HPDE6-E6E7 (cell line): ENCODE measurements at regions not wholly inside any gene's neighbourhood (a gene's known extent, or its start where the extent isn't known, plus 50 kb on each side); places are given as distances from the start of the nearest gene placed in this dataset.
"Not testable (repeated sequence)": the region's sequence is repeated elsewhere in the genome, so short reads cannot be mapped to it uniquely, and the experiment has no call there.

ENCODE experiments used
- DNase-seq: peaks from one replicate; pipeline ENCODE4 v3.0.0; 2011; ENCODE audit warnings: missing footprints; ENCODE audit errors: extremely low spot score

DNA sequence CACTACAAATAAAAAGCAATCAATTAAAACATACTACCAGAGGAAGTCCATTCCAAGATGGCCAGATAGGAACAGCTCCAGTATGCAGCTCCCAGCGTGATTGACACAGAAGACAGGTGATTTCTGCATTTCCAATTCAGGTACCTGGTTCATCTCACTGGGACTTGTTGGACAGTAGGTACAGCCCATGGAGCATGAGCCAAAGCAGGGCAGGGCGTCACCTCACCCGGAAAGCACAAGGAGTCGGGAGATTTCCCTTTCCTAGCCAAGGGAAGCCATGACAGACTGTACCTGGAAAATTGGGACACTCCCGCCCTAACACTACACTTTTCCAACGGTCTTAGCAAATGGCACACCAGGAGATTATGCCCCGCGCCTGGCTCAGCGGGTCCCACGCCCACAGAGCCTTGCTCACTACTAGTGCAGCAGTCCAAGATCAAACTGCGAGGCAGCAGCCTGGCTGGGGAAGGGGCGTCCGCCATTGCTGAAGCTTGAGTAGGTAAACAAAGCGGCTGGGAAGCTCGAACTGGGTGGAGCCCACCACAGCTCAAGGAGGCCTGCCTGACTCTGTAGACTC, 106.0 kb downstream of the BUD13 start:
- not testable (repeated sequence) for DNase-seq

DNA sequence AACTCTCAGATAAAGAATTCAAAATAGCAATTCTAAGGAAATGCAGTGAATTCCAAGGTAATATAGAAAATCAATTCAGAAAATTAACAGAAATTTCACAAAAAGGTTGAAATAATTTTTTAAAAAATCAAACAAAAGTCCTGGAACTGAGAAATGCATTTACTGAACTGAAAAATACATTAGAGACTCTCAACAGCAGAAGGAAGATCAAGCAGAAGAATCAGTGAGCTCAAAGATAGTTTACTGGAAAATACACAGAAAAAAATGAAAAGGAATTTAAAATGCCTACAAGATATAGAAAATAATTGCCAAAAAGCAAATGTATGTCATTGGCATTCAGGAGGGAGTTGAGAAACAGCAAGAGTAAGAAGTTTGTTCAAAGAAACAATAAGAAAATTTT, 107.3 kb downstream of the BUD13 start:
- DNase-seq: no peak

DNA sequence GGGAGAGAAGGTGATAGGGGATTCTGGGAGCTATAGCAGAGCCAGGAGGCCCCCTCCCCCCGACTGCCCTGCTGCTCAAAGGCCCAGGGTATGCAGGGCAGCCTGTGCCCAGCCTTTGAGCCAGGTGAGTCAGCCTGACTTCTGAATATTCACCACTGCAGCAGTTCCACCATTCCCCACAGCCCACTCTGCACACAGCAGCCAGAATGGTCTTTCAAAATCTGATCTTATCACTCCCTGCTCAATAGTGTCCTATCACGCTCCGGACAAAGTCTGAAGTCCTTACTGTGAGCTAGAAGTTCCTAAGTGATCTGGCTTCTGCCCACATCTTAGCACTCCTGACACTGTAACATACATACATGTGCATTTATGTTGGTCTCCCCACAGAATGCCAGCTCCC, 111.7 kb downstream of the BUD13 start:
- no peak for DNase-seq

DNA sequence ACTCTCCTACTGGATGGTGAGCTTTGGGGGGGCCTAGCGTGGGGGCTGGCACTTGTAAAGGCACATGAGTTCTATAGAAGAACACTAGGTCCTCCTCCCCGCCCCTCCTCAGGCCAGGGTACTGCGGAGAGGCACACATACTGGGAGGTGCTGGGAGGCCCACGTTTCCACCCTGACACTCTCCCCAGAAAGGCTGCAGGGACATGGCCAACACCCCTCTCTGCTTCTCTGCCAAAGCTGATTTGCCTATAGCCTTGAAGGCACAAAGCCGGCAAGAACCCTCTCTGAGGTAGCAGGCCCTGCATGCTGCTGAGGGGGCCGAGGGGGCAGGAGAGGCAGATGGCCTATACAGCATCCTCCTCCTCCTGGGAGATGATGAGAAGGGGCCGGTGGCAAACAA, 112.8 kb downstream of the BUD13 start:
- DNase-seq: no peak

DNA sequence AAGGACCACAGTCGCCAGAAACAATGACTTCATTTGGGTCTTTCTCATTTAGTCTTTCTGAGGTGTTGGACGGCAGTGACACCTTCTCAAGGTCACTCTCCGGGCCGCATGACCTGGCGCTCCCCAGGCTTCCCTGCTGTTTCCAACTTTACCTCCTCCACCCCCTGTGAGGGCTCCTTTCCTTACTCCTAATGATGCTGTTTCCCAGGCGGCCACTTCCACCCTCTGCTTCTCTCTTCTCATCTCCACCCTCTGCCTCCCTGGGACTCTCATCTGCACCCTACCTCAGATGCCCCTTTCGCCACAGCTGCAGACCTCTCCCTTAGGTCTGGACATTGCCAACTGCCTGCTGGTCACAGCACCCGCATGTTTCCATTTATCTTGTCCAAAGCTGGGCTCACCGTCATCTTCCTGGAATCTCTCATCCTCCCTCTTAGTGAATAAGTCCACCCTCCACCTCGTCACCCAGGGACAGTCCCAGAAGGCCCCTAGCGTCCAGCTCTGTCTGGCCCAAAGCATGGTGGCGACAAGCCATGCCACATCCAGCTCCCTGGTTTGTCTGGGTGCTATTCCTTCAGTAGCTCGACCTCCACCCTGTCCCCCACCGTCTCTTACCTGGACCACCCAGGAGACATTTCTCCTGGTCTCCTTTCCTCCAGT, 113.8 kb downstream of the BUD13 start:
- DNase-seq: no peak

DNA sequence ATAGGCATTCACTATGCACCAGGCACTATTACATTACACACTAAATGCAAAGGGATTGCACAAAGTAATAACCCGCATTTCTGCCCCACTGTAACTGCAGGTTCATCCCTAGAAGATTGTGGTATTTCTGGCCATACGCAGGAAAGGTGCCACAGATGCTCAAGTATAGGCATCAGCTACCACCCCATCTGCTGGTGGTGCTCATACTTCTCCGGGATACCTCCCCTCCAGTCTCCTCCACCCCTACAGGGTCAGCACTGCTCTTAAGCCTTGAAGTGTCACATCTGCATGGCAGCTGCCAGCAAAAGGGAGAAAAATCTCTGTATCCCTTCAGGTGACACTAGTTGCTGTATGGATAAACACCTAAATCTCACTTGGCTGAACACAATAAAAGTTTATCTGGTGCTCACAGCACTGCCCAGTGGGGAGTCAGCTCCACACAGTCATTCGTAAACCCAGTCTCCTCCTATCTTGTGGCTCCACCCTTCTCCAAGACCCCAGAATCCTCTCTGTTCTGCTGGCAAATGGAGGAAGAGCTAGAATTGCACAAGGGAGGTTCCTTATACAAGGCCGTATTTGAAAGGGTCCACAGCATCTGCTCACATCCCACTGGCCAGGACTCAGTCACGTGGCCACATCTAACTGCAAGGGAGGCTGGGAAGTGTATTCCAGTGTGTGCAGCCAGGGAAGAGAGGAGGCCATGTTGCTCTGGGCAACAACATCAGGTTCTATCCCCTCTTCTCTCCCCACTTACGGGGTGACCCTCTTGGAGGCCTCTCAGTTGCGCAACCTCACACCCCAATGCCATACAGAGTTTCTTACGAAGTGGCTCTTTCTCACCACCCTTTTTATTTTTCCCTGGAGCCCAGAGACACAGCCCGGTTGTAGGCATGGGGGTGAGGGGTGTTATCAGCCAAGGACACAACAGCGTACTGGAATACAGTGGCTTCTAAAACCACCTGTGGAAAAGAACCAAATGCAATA, 114.7 kb downstream of the BUD13 start:
- no peak for DNase-seq

DNA sequence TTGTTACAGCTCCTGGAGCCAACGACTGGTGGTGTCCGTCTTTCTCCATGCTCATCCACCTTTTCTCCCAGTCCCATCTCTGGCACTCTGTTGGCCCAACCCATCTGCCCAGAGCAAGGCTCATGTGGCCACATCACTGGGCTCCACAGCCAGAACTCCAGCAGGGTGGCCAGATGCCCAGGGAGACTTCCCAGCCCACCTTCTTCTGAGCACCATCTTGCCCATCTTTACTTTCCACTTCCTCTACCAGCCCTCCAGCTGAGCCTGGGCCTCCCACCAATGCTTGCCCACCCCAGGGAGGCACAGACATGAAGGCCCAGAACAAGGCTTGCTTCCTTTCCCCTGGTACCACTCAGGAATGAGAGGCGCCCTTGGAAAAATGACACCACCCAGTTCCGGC, 116.8 kb downstream of the BUD13 start:
- no peak for DNase-seq

DNA sequence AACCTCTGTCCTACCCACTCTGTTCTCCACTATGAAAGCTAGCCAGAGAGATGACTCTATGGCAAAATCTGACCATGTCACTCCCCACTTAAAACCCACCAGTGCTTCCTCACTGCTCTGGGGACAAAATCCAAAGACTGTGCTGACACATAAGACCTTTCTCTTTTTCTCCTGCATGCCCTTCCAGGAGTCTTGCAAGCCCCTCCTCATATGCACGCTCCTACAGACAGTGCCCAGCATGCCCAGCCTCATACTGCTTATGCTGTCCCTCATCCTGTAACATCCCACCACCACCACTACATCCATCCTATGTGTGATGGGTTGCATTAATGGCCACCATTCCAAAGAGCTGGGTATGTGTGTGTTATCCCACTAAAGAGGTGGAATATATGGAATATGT, 118.3 kb downstream of the BUD13 start:
- DNase-seq: no peak

DNA sequence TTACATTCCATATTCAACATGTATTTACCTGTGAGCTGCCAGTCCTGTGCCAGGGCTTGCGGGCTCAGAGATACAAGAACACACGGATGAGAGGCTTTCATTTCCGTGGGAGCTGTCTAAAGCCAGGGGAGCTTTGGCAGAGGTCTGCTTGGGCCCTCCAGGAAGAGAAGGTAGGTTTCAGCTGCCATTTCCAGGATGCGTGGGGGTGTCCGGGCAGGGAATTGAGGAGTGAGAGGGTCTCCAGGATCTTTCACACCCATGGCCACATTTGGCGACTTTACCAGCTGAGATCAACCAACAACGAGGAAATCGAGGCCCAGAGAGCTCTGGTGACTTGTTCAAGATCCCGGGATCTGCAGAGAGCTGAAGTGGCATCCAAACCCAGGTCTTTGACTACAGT, 119.6 kb downstream of the BUD13 start:
- no peak for DNase-seq

DNA sequence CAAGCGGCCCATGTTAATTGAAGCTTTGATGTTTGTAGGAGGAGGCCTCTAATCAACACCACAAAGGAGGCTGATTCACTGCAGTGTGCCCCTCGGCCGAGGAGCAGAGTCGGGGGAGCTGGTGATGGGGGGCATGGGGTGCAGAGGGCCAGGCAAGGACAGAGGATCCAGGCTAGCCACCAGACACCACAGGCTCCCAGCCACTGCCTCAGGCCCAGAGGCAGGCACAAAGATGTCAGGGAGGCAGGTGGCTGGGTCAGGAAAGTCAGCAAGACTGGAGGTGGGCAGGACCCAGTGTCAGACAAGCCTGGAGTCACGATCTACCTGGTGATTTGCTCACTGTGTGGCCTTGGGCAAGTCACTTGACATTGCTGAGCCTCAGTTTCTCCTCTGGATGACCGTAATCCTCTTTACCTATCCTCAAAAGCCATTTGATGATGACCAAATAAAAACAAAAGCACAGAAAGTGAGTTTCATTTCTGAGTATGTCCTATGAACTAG, 121.0 kb downstream of the BUD13 start:
- DNase-seq: no peak

DNA sequence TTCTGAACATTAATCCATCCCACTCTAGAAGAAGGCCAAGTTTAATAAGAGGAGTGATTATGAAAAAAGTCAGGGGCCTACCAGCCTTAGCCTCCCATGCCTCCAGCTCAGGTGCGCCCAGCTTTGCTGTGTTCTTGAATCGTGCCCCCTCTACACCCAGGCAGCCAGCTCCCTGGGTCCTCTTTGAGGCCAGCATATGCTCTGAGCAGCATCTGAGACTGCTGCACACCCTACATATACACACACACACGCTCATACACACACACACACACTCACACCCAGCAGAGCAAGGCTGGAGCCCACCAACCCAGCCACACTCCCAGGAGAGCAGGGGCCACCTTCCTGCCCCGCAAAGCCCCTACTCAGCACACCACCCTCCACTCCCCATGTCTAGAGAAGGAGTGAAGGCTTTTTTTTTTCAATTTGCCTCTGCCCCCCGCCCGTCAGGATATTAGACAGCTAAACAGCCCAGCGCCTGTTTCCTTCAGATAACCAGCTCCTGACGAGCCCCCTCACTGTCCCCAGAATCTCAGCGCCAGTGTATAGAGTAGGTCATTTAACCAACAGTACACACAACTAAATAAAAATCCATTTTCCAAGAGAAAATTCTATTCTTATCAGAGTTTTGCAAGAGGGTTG, 121.6 kb downstream of the BUD13 start:
- DNase-seq: no peak

DNA sequence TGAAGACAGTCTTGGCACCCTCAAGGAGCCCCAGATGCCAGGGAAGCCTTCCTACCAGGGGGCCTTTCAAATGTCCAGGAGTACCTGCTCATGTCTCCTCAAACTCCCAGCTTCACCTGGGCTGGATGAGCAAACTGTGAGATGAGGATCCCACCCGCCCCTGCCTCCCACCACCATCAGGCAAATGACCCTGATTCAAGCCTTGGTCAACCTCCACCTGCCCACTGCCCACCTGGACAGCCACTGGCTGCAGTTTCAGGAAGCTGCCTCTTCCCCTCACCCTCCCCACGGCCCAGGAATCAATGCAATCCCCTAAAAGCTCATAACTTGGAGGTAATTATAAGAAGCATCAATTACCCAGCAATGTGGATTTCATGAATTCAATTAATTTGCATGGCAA, 122.7 kb downstream of the BUD13 start:
- no peak for DNase-seq

DNA sequence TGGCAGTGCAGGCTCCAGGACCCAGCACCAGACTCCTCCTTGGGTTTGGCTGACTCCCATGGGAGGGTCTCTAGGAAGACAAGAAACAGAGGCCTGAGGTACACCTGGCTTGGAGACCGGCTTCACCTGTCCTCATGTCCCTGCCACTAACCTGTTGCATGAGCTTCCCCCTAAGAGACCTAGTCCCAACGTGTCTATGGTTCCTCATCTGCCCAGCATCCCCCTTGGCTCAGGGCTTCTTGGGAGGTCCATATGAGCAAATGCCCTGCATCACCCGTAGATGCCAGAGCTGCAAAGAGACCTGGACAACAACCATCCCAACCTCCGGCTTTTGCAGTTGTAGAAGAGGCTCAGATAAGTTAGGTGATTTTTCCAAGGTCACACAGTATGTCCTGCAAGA, 123.5 kb downstream of the BUD13 start:
- no peak for DNase-seq

DNA sequence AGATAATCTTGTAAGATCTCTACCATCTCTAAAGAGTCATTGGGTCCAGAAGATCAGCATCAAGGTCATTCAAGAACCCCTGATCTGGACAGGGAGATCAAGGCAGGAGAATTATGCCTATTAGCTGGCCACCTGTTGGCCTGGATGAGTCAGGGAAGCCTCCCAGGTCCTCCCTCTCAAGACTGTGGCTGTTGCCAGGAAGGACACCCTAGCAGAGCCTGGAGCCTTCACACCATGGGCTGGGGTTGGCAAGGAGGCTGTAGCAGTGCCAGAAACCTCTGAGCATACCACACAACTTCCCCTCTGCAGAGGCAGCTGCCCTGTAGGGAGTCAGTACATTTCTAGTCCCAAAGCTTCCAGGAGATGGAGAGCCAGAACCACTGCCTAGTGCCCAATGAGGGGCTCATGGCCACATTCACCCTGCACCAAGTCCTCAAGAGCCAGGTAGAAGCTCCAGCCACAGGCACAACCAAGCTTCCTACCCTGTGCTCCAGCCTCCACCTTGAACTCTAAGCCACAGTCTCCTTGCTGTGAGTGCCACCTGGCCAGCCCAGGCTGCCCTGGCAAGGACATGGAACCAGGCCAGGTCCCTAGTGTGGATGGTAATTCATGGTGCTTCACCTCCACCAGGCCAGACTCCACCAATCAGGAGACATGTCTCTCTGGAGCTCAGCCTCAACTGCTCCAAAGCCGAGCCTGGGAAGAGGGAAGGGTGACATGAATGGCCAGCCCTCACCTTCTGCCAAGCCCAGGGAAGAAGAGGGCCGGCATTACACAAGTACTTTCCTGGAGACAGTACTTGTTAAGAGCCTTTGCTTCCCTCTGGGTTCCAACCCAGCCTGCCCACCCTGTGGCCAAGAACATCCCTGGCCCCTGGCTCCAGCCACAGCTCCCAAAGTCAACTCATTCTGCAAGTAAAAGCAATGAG, 124.3 kb downstream of the BUD13 start:
- DNase-seq: no peak

DNA sequence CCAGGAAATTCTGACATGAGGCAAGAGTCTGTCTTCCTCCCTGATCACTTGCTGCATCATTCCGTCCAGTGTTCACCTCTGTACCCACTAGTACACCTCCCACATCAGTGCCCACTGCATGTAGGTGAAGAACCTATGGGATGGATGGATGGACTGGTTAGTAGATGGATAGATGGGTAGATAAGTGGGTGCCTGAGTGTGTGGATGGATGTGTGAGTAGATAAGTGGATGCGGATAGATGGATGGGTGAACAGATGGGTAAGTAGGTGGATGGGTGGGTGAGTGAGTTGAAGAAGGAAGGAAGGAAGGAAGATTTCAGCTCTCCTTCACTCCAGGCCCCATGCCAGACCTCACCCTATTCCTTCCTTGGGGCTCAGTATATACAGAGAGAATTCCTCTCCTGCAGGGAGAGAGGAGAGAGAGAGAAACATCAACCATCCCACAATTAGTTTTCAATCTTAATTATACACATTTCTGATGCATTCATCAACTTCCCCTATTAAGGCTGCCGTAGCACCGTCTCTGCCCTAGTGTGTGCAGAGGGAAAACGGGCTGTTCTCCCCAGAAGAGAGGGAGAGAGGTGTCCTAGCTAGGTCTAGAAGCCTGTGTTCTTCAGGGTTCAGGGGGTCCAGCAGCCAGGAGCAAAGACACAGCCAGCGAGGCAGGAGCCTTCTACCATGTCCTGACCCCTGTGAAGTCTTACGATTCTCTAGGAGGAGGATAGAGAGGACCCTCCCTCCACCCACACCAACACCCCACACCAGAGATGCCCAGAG, 125.3 kb downstream of the BUD13 start:
- DNase-seq: no peak

DNA sequence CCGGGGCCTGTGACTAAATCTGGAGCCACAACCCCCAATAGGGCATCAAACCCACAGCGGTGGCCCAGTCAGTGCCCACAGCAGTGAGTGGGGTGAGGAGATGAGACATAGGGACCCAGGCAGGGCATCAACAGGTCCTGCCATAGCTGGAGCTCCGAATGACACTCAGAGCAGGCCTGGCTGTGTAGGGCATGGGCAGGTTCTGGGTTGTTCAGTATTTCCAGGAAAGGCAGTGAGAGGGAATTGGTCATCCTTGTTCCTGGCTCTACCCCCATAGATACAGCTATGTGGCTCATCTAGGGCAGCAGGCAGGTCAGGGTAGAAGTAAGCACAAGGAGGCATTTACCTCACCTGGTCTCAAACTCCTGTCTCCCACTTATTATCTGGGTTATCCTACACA, 126.6 kb downstream of the BUD13 start:
- no peak for DNase-seq

DNA sequence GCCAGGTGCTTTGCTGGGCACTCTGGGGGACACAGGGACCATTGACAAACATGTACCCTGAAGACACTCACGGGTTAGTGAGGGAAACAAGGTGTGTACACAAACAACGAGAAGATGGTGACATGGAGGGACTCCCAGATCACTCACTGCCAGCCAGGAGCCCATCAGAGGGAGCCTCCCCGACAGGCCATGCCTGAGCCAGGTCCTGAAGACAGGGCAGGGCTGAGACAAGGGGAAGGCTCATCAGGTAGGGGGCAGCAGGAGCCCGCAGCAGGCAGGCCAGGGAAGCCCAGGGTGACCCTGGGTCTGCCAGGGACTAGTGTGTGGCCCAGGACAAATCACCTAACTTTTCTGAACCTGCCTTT, 127.9 kb downstream of the BUD13 start:
- no peak for DNase-seq

DNA sequence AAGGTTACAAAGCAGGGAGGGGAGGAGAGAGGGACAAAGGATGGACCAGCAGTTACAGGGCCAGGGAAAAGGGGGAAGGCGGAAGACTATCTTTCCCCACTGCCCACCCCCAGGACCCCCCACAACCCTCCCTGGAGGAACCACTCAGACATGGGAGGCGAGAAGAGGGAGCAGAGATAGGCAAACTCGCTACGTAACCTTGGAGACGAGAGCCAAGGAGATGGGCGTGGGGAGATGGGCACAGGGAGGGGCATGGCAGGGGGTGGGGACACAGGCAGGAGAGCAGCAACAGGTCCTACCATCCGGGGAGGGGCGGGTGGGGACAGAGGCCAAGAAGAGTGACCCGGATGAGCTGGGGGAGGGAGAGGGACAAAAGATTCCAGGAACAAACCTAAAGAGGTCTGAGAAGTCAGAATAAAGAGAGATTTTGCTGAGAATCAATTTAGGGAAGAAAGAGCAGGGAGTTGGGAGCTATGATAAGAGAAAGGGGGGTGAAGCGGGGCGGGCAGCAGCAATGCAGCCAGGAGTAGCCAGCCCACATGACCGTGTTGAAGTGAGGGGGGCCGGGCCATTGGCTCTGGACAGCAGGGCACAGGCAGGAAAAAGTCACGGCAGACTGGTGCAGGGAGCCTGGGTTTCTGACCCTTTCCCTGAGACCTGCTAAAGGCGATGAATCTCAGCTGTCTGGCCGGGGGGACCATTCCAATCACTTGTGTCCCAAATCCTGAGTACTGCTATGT, 128.4 kb downstream of the BUD13 start:
- DNase-seq: no peak

DNA sequence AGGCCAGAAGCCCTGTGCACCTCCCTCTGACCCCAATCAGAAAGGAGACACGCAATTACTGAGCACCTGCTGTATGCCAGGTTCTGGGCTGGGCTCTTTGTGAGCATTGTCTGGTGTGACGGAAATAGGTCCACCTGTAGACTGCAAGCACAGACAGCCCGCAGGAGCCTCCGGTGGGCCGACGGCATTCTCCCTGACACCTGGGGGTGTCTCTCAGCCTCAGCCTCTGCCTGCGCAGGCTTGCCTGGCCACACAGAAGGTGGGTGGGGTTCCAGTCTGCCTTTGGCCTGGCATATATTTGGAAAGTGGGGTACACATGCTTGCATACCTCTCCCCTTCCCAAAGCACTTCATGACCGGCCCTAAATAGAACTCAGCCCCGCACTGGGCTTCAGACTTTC, 129.3 kb downstream of the BUD13 start:
- DNase-seq: no peak

DNA sequence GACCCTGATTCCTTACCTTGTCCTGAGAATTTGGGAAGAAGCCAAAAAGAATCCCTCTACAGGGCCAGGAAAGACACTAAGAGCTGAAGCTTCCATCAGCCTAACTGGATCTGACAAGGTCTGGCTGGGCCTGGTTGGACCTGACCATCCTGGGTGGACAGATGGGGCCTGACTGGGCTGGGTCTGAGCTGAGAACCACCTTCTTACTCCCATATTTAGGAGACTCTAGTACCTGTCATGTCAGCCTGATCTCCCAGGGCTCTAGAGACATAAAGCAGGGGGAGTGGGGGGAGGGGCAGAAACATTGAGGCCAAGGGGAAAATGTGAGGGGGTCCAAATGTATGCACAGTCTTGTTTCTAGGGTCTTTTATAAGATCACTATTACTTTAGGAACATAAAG, 129.9 kb downstream of the BUD13 start:
- no peak for DNase-seq
